Endothelial cell of umbilical vein (primary cell): ENCODE measurements at regions not wholly inside any gene's neighbourhood (a gene's known extent, or its start where the extent isn't known, plus 50 kb on each side); places are given as distances from the start of the nearest gene placed in this dataset.

Experiments
- CTCF ChIP-seq, 2 donors: IDR thresholded peaks; 1 replicate in 1 of 2; 2 replicates in 1 of 2; pipeline ENCODE4 v1.5.1; 2011; ENCODE audit warnings: low read length in 2 of 2, mild to moderate bottlenecking in 2 of 2, moderate library complexity in 2 of 2, control low read depth in 1 of 2, inconsistent platforms in 1 of 2, low read depth in 1 of 2; ENCODE audit not compliant: insufficient read depth in 1 of 2; ENCODE audit errors: extremely low read depth in 1 of 2
- EZH2 ChIP-seq: IDR thresholded peaks from 2 replicates; pipeline ENCODE4 v1.6.1; 2012; ENCODE audit warnings: borderline replicate concordance, low read depth, mild to moderate bottlenecking, moderate library complexity, low read length, inconsistent platforms; ENCODE audit not compliant: severe bottlenecking
- FOS ChIP-seq: IDR thresholded peaks from 2 replicates; pipeline ENCODE4 v1.6.1; 2011; ENCODE audit warnings: mild to moderate bottlenecking, low read length, moderate library complexity, borderline replicate concordance; ENCODE audit not compliant: insufficient read depth
- GATA2 ChIP-seq: IDR thresholded peaks from 2 replicates; pipeline ENCODE4 v1.7.0; 2011; ENCODE audit warnings: low read depth, mild to moderate bottlenecking, moderate library complexity, mixed read lengths, low read length; ENCODE audit not compliant: insufficient read length, insufficient read depth
- JUN ChIP-seq: IDR thresholded peaks from 2 replicates; pipeline ENCODE4 v1.6.1; 2011; ENCODE audit warnings: borderline replicate concordance, low read depth; ENCODE audit not compliant: insufficient read length, insufficient read depth
- MAX ChIP-seq: IDR thresholded peaks from 2 replicates; pipeline ENCODE4 v1.6.1; 2011; ENCODE audit not compliant: insufficient read depth, insufficient read length
- MYC ChIP-seq: IDR thresholded peaks from one replicate; pipeline ENCODE4 v1.6.1; 2011; ENCODE audit warnings: mild to moderate bottlenecking, low read depth, low read length
- POLR2A ChIP-seq: IDR thresholded peaks from 2 replicates; pipeline ENCODE4 v1.6.1; 2012; ENCODE audit warnings: low read depth, mild to moderate bottlenecking, control low read depth, low read length
- POLR2AphosphoS5 ChIP-seq: IDR thresholded peaks from 2 replicates; pipeline ENCODE4 v1.6.1; 2012; ENCODE audit warnings: low read depth, mild to moderate bottlenecking, control low read depth, low read length, moderate library complexity; ENCODE audit not compliant: insufficient read depth

GRCh38 chr7:118877187-118877586, 652.7 kb downstream of the ANKRD7 start:
- TF ChIP-seq POLR2A (no peak), CTCF (IDR thresholded peaks at IDR 0.05; ENCODE audit: extremely low read depth in 1 of 2, insufficient read depth in 1 of 2, low read depth in 1 of 2, low read length in 2 of 2) (no peak), POLR2AphosphoS5 (no peak), MAX (no peak), GATA2 (no peak), EZH2 (no peak), MYC (no peak), FOS (no peak), JUN (no peak)
